ENCODE measurements at regions not wholly inside any gene's neighbourhood (a gene's known extent, or its start where the extent isn't known, plus 50 kb on each side); places are given as distances from the start of the nearest gene placed in this dataset.

GRCh38 chr1:71252900-71253299 is 172.1 kb upstream of the ZRANB2 start:
- TF ChIP-seq CTCF (IDR thresholded peaks at IDR 0.05) (no peak), REST (IDR thresholded peaks at IDR 0.05; ENCODE audit: insufficient read depth in 1 of 2, low read depth in 2 of 2, low read length in 1 of 2) (no peak), POLR2AphosphoS5 (IDR thresholded peaks at IDR 0.05; ENCODE audit: low read depth, low read length) (no peak)
